CD4-positive, alpha-beta T cell (primary cell): ENCODE measurements at regions not wholly inside any gene's neighbourhood (a gene's known extent, or its start where the extent isn't known, plus 50 kb on each side); places are given as distances from the start of the nearest gene placed in this dataset.

Experiments
- ATAC-seq: fragments of 200-7000 bp; cut with Tn5 transposase; one replicate; pipeline ENCODE4 v1.10.0; 2022; ENCODE audit warnings: mild to moderate bottlenecking; ENCODE audit not compliant: poor library complexity
- CTCF ChIA-PET: fragments of 350-600 bp; sonication (Branson Sonifier 250); formaldehyde crosslinking; loops from one replicate; lab custom pipeline; 2021; ENCODE audit warnings: antibody characterized with exemption, inconsistent platforms; lab: Charles Lee
- POLR2A ChIA-PET: fragments of 350-600 bp; sonication (Branson Sonifier 250); formaldehyde crosslinking; loops from one replicate; lab custom pipeline; 2021; ENCODE audit warnings: antibody characterized with exemption, inconsistent platforms; lab: Charles Lee
- DNase-seq, 14 experiments: peaks; one replicate each; pipeline ENCODE4 v3.0.0-alpha.2; 2013 to 2020; ENCODE audit warnings: mixed read lengths in 2 of 14
- H3K27ac ChIP-seq, 2 donors: one replicate each; pipeline versions ENCODE4 v1.5.1 to v1.7.0; 2013; ENCODE audit warnings: low read length in 2 of 2, low read depth in 1 of 2, mild to moderate bottlenecking in 1 of 2
- H3K27me3 ChIP-seq, 2 experiments: 1 replicate in 1 of 2; 2 replicates in 1 of 2; pipeline versions ENCODE4 v1.6.1 to v1.7.0; 2013; ENCODE audit warnings: low read length in 2 of 2, control low read depth in 1 of 2, mild to moderate bottlenecking in 1 of 2, moderate library complexity in 1 of 2; ENCODE audit not compliant: insufficient read depth in 2 of 2, control insufficient read depth in 1 of 2
- H3K36me3 ChIP-seq: one replicate; pipeline ENCODE4 v1.6.1; 2013; ENCODE audit warnings: low read length, control low read depth; ENCODE audit not compliant: insufficient read depth
- H3K4me1 ChIP-seq: one replicate; pipeline ENCODE4 v1.6.1; 2013; ENCODE audit warnings: low read length, control low read depth; ENCODE audit not compliant: insufficient read depth
- H3K4me3 ChIP-seq: one replicate; pipeline ENCODE4 v1.5.1; 2013; ENCODE audit warnings: mild to moderate bottlenecking, low read length, moderate library complexity
- H3K9me3 ChIP-seq, 2 experiments: 1 replicate in 1 of 2; 2 replicates in 1 of 2; pipeline versions ENCODE4 v1.6.1 to v1.7.0; 2013; ENCODE audit warnings: low read length in 2 of 2, mild to moderate bottlenecking in 2 of 2, control low read depth in 1 of 2, moderate library complexity in 1 of 2; ENCODE audit not compliant: control insufficient read depth in 1 of 2, insufficient read depth in 1 of 2
- H3K27ac Mint-ChIP-seq: one replicate; pipeline ENCODE4 v1.8.0; 2020; ENCODE audit warnings: mixed read lengths
- H3K27me3 Mint-ChIP-seq: one replicate; pipeline ENCODE4 v1.8.0; 2021; ENCODE audit warnings: mixed read lengths
- H3K36me3 Mint-ChIP-seq: one replicate; pipeline ENCODE4 v1.8.0; 2021; ENCODE audit warnings: low read depth, mixed read lengths
- H3K4me1 Mint-ChIP-seq: one replicate; pipeline ENCODE4 v1.8.0; 2021; ENCODE audit warnings: low read depth, mixed read lengths
- H3K4me3 Mint-ChIP-seq: one replicate; pipeline ENCODE4 v1.8.0; 2020; ENCODE audit warnings: mild to moderate bottlenecking, mixed read lengths
- H3K9me3 Mint-ChIP-seq: one replicate; pipeline ENCODE4 v1.8.0; 2020; ENCODE audit warnings: mixed read lengths
- intact Hi-C, 2 experiments: fragments of 100-400 bp; cut with DNase I in 1 of 2; cut with micrococcal nuclease in 1 of 2; formaldehyde crosslinking; loops; one replicate each; pipeline versions ENCODE4 v1.15.1 to v1.9.0; 2023 to 2025; cut with DNase I, micrococcal nuclease
- TF ChIP-seq, protein P1 (sequence below): fragments of 200-600 bp; IDR thresholded peaks from one replicate; pipeline ENCODE4 v1.8.0; 2022; ENCODE audit warnings: antibody characterized with exemption, mild to moderate bottlenecking

DNA sequence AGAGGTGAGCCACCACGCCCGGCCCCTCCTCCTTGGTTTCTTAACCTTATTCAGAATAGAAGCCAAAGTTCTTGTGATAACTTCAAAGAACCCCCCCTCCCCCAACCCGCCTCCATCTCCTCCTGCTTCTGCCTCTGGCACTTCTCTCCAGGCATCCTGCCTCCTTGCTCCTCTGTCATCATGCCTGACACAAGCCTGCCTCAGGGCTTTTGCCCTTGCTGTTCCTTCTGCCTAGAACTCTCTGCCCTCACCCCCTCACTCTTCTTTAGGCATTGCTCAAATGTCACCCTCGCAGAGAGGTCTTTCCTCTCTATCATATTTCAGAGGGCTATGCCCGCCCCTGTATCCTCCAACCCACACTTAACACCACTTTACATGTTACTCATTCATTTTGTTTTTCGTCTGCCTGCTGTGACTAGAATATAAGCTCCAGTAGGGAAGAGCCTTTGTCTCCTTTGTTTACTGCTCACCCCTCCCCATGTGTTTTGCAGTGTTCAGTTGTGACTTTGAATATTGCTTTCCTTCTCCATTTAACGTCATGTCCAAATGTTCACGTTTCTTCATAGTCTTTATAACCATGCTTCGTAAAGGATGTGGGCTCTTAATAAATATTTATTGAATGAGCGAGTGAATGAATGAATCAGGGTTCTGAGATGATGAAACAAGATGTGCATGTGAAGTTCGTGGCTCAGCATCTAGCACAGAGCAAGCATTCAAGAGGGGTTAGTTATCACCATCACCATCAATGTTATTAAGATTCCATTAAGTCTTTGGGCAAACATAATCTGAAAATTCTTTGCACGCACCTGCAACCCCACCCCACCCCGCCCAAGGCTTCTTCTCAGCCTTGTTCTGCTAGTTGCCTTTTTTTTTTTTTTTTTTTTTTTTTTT lies 186.2 kb upstream of the WSCD1 start:
- ChIA-PET POLR2A (no interaction called here), CTCF (no interaction called here)
- Histone ChIP-seq H3K4me1 (no peaks in the 10 kb centered on the region), H3K36me3 (no peaks in the 10 kb centered on the region), H3K9me3 (no peaks in the 10 kb centered on the region), H3K4me3 (no peak overlapping the region), H3K27ac (no peak overlapping the region), H3K27me3 (peaks cover 6 to 18% of the 10 kb centered on the region in 2 experiments)
- Mint-ChIP-seq H3K4me3 (no peak overlapping the region), H3K4me1 (no peaks in the 10 kb centered on the region), H3K36me3 (no peaks in the 10 kb centered on the region), H3K9me3 (no peaks in the 10 kb centered on the region), H3K27ac (no peak overlapping the region), H3K27me3 (peaks cover 36% of the 10 kb centered on the region)
- intact Hi-C loops: no loop called here
- ATAC-seq (no peak), DNase-seq (no peak)
- TF ChIP-seq, protein P1, sequence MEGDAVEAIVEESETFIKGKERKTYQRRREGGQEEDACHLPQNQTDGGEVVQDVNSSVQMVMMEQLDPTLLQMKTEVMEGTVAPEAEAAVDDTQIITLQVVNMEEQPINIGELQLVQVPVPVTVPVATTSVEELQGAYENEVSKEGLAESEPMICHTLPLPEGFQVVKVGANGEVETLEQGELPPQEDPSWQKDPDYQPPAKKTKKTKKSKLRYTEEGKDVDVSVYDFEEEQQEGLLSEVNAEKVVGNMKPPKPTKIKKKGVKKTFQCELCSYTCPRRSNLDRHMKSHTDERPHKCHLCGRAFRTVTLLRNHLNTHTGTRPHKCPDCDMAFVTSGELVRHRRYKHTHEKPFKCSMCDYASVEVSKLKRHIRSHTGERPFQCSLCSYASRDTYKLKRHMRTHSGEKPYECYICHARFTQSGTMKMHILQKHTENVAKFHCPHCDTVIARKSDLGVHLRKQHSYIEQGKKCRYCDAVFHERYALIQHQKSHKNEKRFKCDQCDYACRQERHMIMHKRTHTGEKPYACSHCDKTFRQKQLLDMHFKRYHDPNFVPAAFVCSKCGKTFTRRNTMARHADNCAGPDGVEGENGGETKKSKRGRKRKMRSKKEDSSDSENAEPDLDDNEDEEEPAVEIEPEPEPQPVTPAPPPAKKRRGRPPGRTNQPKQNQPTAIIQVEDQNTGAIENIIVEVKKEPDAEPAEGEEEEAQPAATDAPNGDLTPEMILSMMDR: no peak

- ChIA-PET POLR2A (no interaction called here), CTCF (no interaction called here)
- DNase-seq (no peak), ATAC-seq (no peak)
- intact Hi-C loops: no loop called here
- H3K36me3 Mint-ChIP-seq: no peaks in the 10 kb centered on the region
- peaks cover 39% of the 10 kb centered on the region for H3K27me3 Mint-ChIP-seq
- Histone ChIP-seq H3K4me1 (no peaks in the 10 kb centered on the region), H3K27me3 (peaks cover 6 to 16% of the 10 kb centered on the region in 2 experiments), H3K27ac (no peak overlapping the region), H3K9me3 (no peaks in the 10 kb centered on the region), H3K4me3 (no peak overlapping the region), H3K36me3 (no peaks in the 10 kb centered on the region)
- TF ChIP-seq, protein P1: no peak
- H3K9me3 Mint-ChIP-seq: peaks cover 5% of the 10 kb centered on the region
- H3K4me1 Mint-ChIP-seq: no peaks in the 10 kb centered on the region
- no peak overlapping the region for H3K27ac Mint-ChIP-seq
- H3K4me3 Mint-ChIP-seq: no peak overlapping the region
Observed at GRCh38 chr17:5885336-5885735, 184.8 kb upstream of the WSCD1 start.

- H3K9me3 ChIP-seq: peaks cover 0 to 3% of the 10 kb centered on the region in 2 experiments
- H3K27ac Mint-ChIP-seq: no peak overlapping the region
- H3K4me1 ChIP-seq: no peaks in the 10 kb centered on the region
- CTCF ChIA-PET: no interaction called here
- no peaks in the 10 kb centered on the region for H3K36me3 ChIP-seq
- H3K4me1 Mint-ChIP-seq: no peaks in the 10 kb centered on the region
- H3K27me3 Mint-ChIP-seq: peaks cover 48% of the 10 kb centered on the region
- peaks cover 5% of the 10 kb centered on the region for H3K9me3 Mint-ChIP-seq
- no peak overlapping the region for H3K27ac ChIP-seq
- ATAC-seq (no peak), DNase-seq (no peak)
- H3K27me3 ChIP-seq: peaks cover 16 to 28% of the 10 kb centered on the region in 2 experiments
- TF ChIP-seq, protein P1: no peak
- no peaks in the 10 kb centered on the region for H3K36me3 Mint-ChIP-seq
- intact Hi-C loops: no loop called here
- no peak overlapping the region for H3K4me3 ChIP-seq
- H3K4me3 Mint-ChIP-seq: no peak overlapping the region
- POLR2A ChIA-PET: no interaction called here
Observed at GRCh38 chr17:5888811-5889210, 181.4 kb upstream of the WSCD1 start.
